ENCODE measurements at regions not wholly inside any gene's neighbourhood (a gene's known extent, or its start where the extent isn't known, plus 50 kb on each side); places are given as distances from the start of the nearest gene placed in this dataset.
"Not testable (repeated sequence)": the region's sequence is repeated elsewhere in the genome, so short reads cannot be mapped to it uniquely, and the experiment has no call there.

DNA sequence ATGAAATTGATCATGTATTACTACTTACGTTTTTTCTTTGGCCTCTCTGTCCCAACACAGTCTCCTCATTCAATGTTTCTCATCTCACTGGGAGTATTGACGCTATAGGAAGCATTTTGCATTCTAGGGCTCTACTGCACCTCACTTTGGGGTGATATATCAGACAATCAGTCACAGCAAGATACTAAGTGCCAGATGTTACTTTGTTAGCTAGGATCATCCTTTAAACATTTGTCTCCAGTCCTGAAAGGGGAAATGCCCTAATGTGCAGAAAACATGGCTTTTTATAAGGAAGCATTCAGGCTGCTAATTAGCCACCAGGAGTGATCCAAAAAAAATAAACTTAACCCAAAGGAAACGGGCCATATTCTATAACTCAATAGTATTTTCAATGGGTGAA is 409.1 kb downstream of the RWDD3 start:
- no peak overlapping the region for H3K4me2 ChIP-seq (ENCODE audit: low read length)
- DNase-seq (ENCODE audit: low read depth): no peak
- no peak for FAIRE-seq
- no peak for TF ChIP-seq EZH2 (IDR thresholded peaks at IDR 0.05; ENCODE audit: insufficient read depth, low read length)
- TF ChIP-seq, protein P1, sequence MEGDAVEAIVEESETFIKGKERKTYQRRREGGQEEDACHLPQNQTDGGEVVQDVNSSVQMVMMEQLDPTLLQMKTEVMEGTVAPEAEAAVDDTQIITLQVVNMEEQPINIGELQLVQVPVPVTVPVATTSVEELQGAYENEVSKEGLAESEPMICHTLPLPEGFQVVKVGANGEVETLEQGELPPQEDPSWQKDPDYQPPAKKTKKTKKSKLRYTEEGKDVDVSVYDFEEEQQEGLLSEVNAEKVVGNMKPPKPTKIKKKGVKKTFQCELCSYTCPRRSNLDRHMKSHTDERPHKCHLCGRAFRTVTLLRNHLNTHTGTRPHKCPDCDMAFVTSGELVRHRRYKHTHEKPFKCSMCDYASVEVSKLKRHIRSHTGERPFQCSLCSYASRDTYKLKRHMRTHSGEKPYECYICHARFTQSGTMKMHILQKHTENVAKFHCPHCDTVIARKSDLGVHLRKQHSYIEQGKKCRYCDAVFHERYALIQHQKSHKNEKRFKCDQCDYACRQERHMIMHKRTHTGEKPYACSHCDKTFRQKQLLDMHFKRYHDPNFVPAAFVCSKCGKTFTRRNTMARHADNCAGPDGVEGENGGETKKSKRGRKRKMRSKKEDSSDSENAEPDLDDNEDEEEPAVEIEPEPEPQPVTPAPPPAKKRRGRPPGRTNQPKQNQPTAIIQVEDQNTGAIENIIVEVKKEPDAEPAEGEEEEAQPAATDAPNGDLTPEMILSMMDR (IDR thresholded peaks at IDR 0.05; ENCODE audit: insufficient read depth, low read depth, low read length): no peak
- H3K27me3 ChIP-seq (ENCODE audit: insufficient read depth, low read length): no peaks in the 10 kb centered on the region
- Mint-ChIP-seq H3K27ac (ENCODE audit: unreplicated experiment) (no peak overlapping the region), H3K27me3 (ENCODE audit: low read depth, unreplicated experiment) (no peaks in the 10 kb centered on the region), H3K36me3 (ENCODE audit: low read depth, unreplicated experiment) (no peaks in the 10 kb centered on the region), H3K4me1 (ENCODE audit: low read depth, unreplicated experiment) (no peaks in the 10 kb centered on the region), H3K4me3 (ENCODE audit: unreplicated experiment) (no peak overlapping the region), H3K9me3 (ENCODE audit: unreplicated experiment) (peaks cover 2% of the 10 kb centered on the region)
- no peak overlapping the region for H3K27ac ChIP-seq (ENCODE audit: low read depth, low read length)
- H3K9ac ChIP-seq (ENCODE audit: low read length): no peak overlapping the region
- H3K4me1 ChIP-seq (ENCODE audit: insufficient read depth, low read length): no peaks in the 10 kb centered on the region
- H3K4me3 ChIP-seq (ENCODE audit: insufficient read depth, low read depth, low read length): no peak overlapping the region
- no peaks in the 10 kb centered on the region for H3K36me3 ChIP-seq (ENCODE audit: insufficient read depth, low read length)
- H4K20me1 ChIP-seq (ENCODE audit: insufficient read depth, low read length): no peaks in the 10 kb centered on the region
- H3K9me3 ChIP-seq (ENCODE audit: insufficient read depth, low read depth, low read length): no peaks in the 10 kb centered on the region
- no peaks in the 10 kb centered on the region for H3K79me2 ChIP-seq (ENCODE audit: insufficient read depth, low read length)
- H2AFZ ChIP-seq (ENCODE audit: low read depth, low read length): no peak overlapping the region

DNA sequence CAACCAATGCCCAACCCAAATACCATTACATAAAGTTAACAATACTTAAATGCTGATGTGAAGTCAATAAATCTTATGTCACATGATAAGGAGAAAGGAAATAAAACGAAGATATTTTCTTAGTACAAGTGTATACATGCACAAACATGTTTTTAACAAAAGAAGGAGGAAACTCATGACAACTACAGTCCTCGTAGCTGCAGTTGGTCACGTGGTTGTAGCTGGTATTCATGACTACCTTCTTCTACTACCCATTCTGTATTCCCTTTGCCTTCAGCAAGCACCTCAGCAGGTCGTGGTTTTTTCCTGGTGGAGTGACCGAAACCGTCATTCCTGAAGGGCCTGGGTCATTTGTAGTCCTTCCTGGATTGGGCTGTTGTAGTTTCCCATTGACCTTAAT is 411.1 kb downstream of the RWDD3 start:
- H3K9me3 ChIP-seq (ENCODE audit: insufficient read depth, low read depth, low read length); H3K4me1 Mint-ChIP-seq (ENCODE audit: low read depth, unreplicated experiment); H3K4me1 ChIP-seq (ENCODE audit: insufficient read depth, low read length); H3K27me3 ChIP-seq (ENCODE audit: insufficient read depth, low read length); H3K27ac Mint-ChIP-seq (ENCODE audit: unreplicated experiment); FAIRE-seq; H3K27ac ChIP-seq (ENCODE audit: low read depth, low read length); H3K36me3 ChIP-seq (ENCODE audit: insufficient read depth, low read length); H3K9ac ChIP-seq (ENCODE audit: low read length); H3K9me3 Mint-ChIP-seq (ENCODE audit: unreplicated experiment); H3K4me3 ChIP-seq (ENCODE audit: insufficient read depth, low read depth, low read length); H3K27me3 Mint-ChIP-seq (ENCODE audit: low read depth, unreplicated experiment); H4K20me1 ChIP-seq (ENCODE audit: insufficient read depth, low read length); DNase-seq (ENCODE audit: low read depth); H3K79me2 ChIP-seq (ENCODE audit: insufficient read depth, low read length); H2AFZ ChIP-seq (ENCODE audit: low read depth, low read length); H3K36me3 Mint-ChIP-seq (ENCODE audit: low read depth, unreplicated experiment); H3K4me3 Mint-ChIP-seq (ENCODE audit: unreplicated experiment); H3K4me2 ChIP-seq (ENCODE audit: low read length): not testable (repeated sequence)

DNA sequence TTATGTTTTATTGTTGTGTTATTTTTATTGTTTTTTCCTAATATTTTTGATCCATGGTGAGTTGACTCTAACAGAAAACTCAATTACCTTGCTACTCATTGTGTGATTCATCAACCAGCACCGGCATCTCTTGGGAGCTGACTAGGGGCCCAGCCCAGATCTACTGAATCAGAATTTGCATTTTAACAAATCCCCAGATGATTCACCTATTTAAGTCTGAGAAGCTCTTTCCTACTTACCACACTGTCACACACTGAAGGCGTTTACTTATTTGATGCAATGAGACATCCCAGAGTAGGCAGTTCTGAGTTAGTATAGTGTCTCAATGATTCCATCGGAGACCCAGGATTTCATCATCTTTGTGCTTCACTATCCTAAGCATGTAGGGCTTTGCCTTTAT is 416.6 kb downstream of the RWDD3 start:
- H3K4me1 ChIP-seq (ENCODE audit: insufficient read depth, low read length): no peaks in the 10 kb centered on the region
- no peak overlapping the region for H3K4me3 ChIP-seq (ENCODE audit: insufficient read depth, low read depth, low read length)
- Mint-ChIP-seq H3K27ac (ENCODE audit: unreplicated experiment) (peak overlapping the region; percentile 38), H3K9me3 (ENCODE audit: unreplicated experiment) (peaks cover 3% of the 10 kb centered on the region), H3K4me3 (ENCODE audit: unreplicated experiment) (no peak overlapping the region), H3K27me3 (ENCODE audit: low read depth, unreplicated experiment) (no peaks in the 10 kb centered on the region), H3K4me1 (ENCODE audit: low read depth, unreplicated experiment) (peaks cover 2% of the 10 kb centered on the region), H3K36me3 (ENCODE audit: low read depth, unreplicated experiment) (no peaks in the 10 kb centered on the region)
- H3K9me3 ChIP-seq (ENCODE audit: insufficient read depth, low read depth, low read length): no peaks in the 10 kb centered on the region
- no peak overlapping the region for H3K27ac ChIP-seq (ENCODE audit: low read depth, low read length)
- FAIRE-seq (no peak), DNase-seq (ENCODE audit: low read depth) (no peak)
- H3K9ac ChIP-seq (ENCODE audit: low read length): no peak overlapping the region
- no peaks in the 10 kb centered on the region for H4K20me1 ChIP-seq (ENCODE audit: insufficient read depth, low read length)
- no peaks in the 10 kb centered on the region for H3K79me2 ChIP-seq (ENCODE audit: insufficient read depth, low read length)
- TF ChIP-seq, protein P1 (IDR thresholded peaks at IDR 0.05; ENCODE audit: insufficient read depth, low read depth, low read length): no peak
- TF ChIP-seq EZH2 (IDR thresholded peaks at IDR 0.05; ENCODE audit: insufficient read depth, low read length): no peak
- H3K36me3 ChIP-seq (ENCODE audit: insufficient read depth, low read length): no peaks in the 10 kb centered on the region
- no peaks in the 10 kb centered on the region for H3K27me3 ChIP-seq (ENCODE audit: insufficient read depth, low read length)
- H3K4me2 ChIP-seq (ENCODE audit: low read length): no peak overlapping the region
- no peak overlapping the region for H2AFZ ChIP-seq (ENCODE audit: low read depth, low read length)

Data from astrocyte (in vitro differentiated cells and primary cell).